Epithelial cell of esophagus (primary cell): ENCODE measurements at regions not wholly inside any gene's neighbourhood (a gene's known extent, or its start where the extent isn't known, plus 50 kb on each side); places are given as distances from the start of the nearest gene placed in this dataset.
"Not testable (repeated sequence)": the region's sequence is repeated elsewhere in the genome, so short reads cannot be mapped to it uniquely, and the experiment has no call there.

Experiments
- DNase-seq: peaks from one replicate; pipeline ENCODE4 v3.0.0; 2010; ENCODE audit warnings: low read depth
- H3K4me3 ChIP-seq: 2 replicates; pipeline ENCODE4 v1.5.1; 2011; ENCODE audit warnings: mild to moderate bottlenecking, low read length, control low read depth
- CTCF ChIP-seq: IDR thresholded peaks from 2 replicates; pipeline ENCODE4 v1.5.1; 2011; ENCODE audit warnings: low read depth, mild to moderate bottlenecking, low read length, control low read depth, inconsistent platforms; ENCODE audit not compliant: insufficient read depth; ENCODE audit errors: missing control alignments

GRCh38 chr9:7554699-7555098 is 244.9 kb downstream of the DMAC1 start:
- no peak overlapping the region for H3K4me3 ChIP-seq
- no peak for TF ChIP-seq CTCF
- no peak for DNase-seq

- DNase-seq, H3K4me3 ChIP-seq: not testable (repeated sequence)
These were observed 246.9 kb downstream of the DMAC1 start for GRCh38 chr9:7552706-7553105.

GRCh38 chr9:7549249-7549648 is 250.3 kb downstream of the DMAC1 start:
- no peak for DNase-seq
- H3K4me3 ChIP-seq: no peak overlapping the region
- no peak for TF ChIP-seq CTCF

GRCh38 chr9:7546261-7546660 is 253.3 kb downstream of the DMAC1 start:
- DNase-seq: no peak
- TF ChIP-seq CTCF: no peak
- no peak overlapping the region for H3K4me3 ChIP-seq

- no peak for TF ChIP-seq CTCF
- no peak overlapping the region for H3K4me3 ChIP-seq
- no peak for DNase-seq
These were observed 254.0 kb downstream of the DMAC1 start for GRCh38 chr9:7545371-7546165.

GRCh38 chr9:7542693-7543092 is 256.9 kb downstream of the DMAC1 start:
- no peak for TF ChIP-seq CTCF
- no peak overlapping the region for H3K4me3 ChIP-seq
- DNase-seq: no peak

GRCh38 chr9:7542126-7542525 is 257.5 kb downstream of the DMAC1 start:
- H3K4me3 ChIP-seq: no peak overlapping the region
- DNase-seq: no peak
- TF ChIP-seq CTCF: no peak
